Spleen (tissue), 11 donors: ENCODE measurements at regions not wholly inside any gene's neighbourhood (a gene's known extent, or its start where the extent isn't known, plus 50 kb on each side); places are given as distances from the start of the nearest gene placed in this dataset.

Source experiments
- DNase-seq: peaks from one replicate; pipeline ENCODE4 v3.0.0-alpha.2; 2020
- H3K27ac ChIP-seq, 8 donors: fragments of 200-600 bp; sonication (generic) in 7 of 8; 1 replicate in 4 of 8; 2 replicates in 4 of 8; pipeline versions ENCODE4 v1.5.0 to v1.8.0; 2016 to 2021; ENCODE audit warnings: inconsistent platforms in 4 of 8, mild to moderate bottlenecking in 4 of 8, moderate library complexity in 1 of 8
- H3K27me3 ChIP-seq, 7 donors: fragments of 200-600 bp; sonication (generic) in 6 of 7; replicated peaks in 1 of 7; 1 replicate in 4 of 7; 2 replicates in 3 of 7; pipeline versions ENCODE4 v1.5.0 to v1.8.0; 2016 to 2021; ENCODE audit warnings: inconsistent platforms in 3 of 7, mild to moderate bottlenecking in 1 of 7
- H3K36me3 ChIP-seq, 6 donors: fragments of 200-600 bp; sonication (generic) in 5 of 6; 1 replicate in 4 of 6; 2 replicates in 2 of 6; pipeline versions ENCODE4 v1.5.0 to v1.8.0; 2016 to 2021; ENCODE audit warnings: inconsistent platforms in 2 of 6
- H3K4me1 ChIP-seq, 6 donors: fragments of 200-600 bp; sonication (generic) in 5 of 6; 1 replicate in 3 of 6; 2 replicates in 3 of 6; pipeline versions ENCODE4 v1.5.0 to v1.8.0; 2016 to 2021; ENCODE audit warnings: inconsistent platforms in 3 of 6
- H3K4me3 ChIP-seq, 8 donors: fragments of 200-600 bp; sonication (generic) in 7 of 8; 1 replicate in 4 of 8; 2 replicates in 4 of 8; pipeline versions ENCODE4 v1.5.0 to v1.8.0; 2016 to 2021; ENCODE audit warnings: inconsistent platforms in 4 of 8, mild to moderate bottlenecking in 4 of 8, moderate library complexity in 2 of 8
- H3K9me3 ChIP-seq, 8 donors: fragments of 200-600 bp; sonication (generic) in 7 of 8; 1 replicate in 4 of 8; 2 replicates in 4 of 8; pipeline versions ENCODE4 v1.5.0 to v1.8.0; 2016 to 2021; ENCODE audit warnings: inconsistent platforms in 4 of 8
- CTCF ChIP-seq, 11 experiments: fragments of 200-600 bp in 7 of 11; fragments of 450-650 bp in 4 of 11; sonication (generic) in 4 of 11; IDR thresholded peaks in 8 of 11; conservative IDR thresholded peaks in 3 of 11; 1 replicate in 7 of 11; 2 replicates in 4 of 11; pipeline versions ENCODE4 v1.4.0 to v1.8.0; 2016 to 2021; ENCODE audit warnings: antibody characterized with exemption in 11 of 11, inconsistent platforms in 4 of 11, mild to moderate bottlenecking in 1 of 11
- POLR2A ChIP-seq, 3 donors: fragments of 450-650 bp; IDR thresholded peaks; one replicate each; pipeline ENCODE4 v1.5.1; 2017; ENCODE audit warnings: antibody characterized with exemption in 3 of 3, mild to moderate bottlenecking in 1 of 3
- POLR2AphosphoS5 ChIP-seq, 3 donors: sonication (generic); formaldehyde crosslinking; IDR thresholded peaks; one replicate each; pipeline ENCODE4 v1.5.1; 2017; ENCODE audit warnings: antibody characterized with exemption in 3 of 3
- WGBS, 5 donors: extraction: QIAGEN DNeasy Blood & Tissue Kit in 3 of 5; methylation state at CpG; one replicate each; pipeline versions ENCODE4 v1.1.5 to v1.1.7; 2013 to 2018; 5-methylcytosine and 5-hydroxymethylcytosine counted together
- intact Hi-C: fragments of 100-400 bp; cut with DNase I; formaldehyde crosslinking; loops from one replicate; pipeline ENCODE4 v1.15.0; 2023; ENCODE audit warnings: low total_unique reads
- donor health status: healthy with polysubstance abuse.
- donor health status: DM: no; HTN: no; CAD: no; lungs with moderate emphysema.
- donor health status: DM: no; HTN: no; CAD: no.
- donor health status: Bipolar disorder and iron deficiency.
- donor health status: healthy.
- donor health status: DM: no; HTN: no; CAD: no.
- donor health status: DM: yes; HTN: yes; CAD: no.

DNA sequence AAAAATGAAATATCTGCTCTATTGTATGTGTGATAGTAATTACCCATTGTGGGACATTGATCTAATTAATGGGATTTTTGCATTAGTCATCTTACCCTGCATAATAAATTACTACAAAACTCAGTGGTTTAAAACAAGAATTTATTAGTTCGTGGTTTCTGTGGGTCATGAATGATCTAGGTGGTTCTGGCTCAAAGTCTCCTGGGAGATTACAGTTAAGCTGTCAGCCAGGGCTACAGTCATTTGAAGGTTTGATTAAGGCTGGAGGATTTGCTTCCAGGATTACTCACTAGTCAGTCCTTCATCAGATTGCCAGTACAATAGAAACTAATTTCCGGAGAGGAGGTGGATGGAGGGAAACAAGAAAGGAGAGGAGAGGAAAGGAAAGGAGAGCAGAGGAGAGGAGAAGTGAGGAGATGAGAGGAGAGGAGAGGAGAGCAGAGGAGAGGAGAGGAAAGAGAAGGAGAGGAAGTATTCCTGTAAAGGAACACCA is 60.4 kb upstream of the TNFSF4 start:
- Histone ChIP-seq H3K4me3 (no peak overlapping the region), H3K27me3 (no peaks in the 10 kb centered on the region), H3K4me1 (no peaks in the 10 kb centered on the region), H3K9me3 (no peaks in the 10 kb centered on the region), H3K36me3 (no peaks in the 10 kb centered on the region), H3K27ac (no peak overlapping the region)
- DNase-seq: no peak
- 52 to 77% (median 69%) methylated on average over 2 of the region's 2 CpGs for WGBS, 5 donors
- intact Hi-C loops: no loop called here
- TF ChIP-seq CTCF (IDR thresholded peaks at IDR 0.05 in 8 of 11, conservative IDR thresholded peaks at IDR 0.05 in 3 of 11): no peak
- TF ChIP-seq POLR2A (IDR thresholded peaks at IDR 0.05): no peak
- TF ChIP-seq POLR2AphosphoS5 (IDR thresholded peaks at IDR 0.05): no peak

GRCh38 chr1:173268261-173268660 is 61.1 kb upstream of the TNFSF4 start:
- no peak overlapping the region for H3K4me3 ChIP-seq
- intact Hi-C loops: no loop called here
- 85 to 95% (median 89%) methylated on average over 1 of the region's 1 CpG for WGBS, 5 donors
- no peaks in the 10 kb centered on the region for H3K9me3 ChIP-seq
- H3K27me3 ChIP-seq: no peaks in the 10 kb centered on the region
- H3K4me1 ChIP-seq: no peaks in the 10 kb centered on the region
- no peak overlapping the region for H3K27ac ChIP-seq
- DNase-seq: no peak
- no peaks in the 10 kb centered on the region for H3K36me3 ChIP-seq
- TF ChIP-seq CTCF (IDR thresholded peaks at IDR 0.05 in 8 of 11, conservative IDR thresholded peaks at IDR 0.05 in 3 of 11): no peak
- TF ChIP-seq POLR2AphosphoS5 (IDR thresholded peaks at IDR 0.05): no peak
- no peak for TF ChIP-seq POLR2A (IDR thresholded peaks at IDR 0.05)

GRCh38 chr1:173268786-173269277 is 61.7 kb upstream of the TNFSF4 start:
- 76 to 89% (median 85%) methylated on average over 3 of the region's 3 CpGs for WGBS, 5 donors
- no peak overlapping the region for H3K4me3 ChIP-seq

More at GRCh38 chr1:173268786-173269277, 61.7 kb upstream of the TNFSF4 start:
- Histone ChIP-seq H3K27me3 (no peaks in the 10 kb centered on the region), H3K4me1 (no peaks in the 10 kb centered on the region), H3K27ac (no peak overlapping the region), H3K9me3 (no peaks in the 10 kb centered on the region), H3K36me3 (no peaks in the 10 kb centered on the region)
- TF ChIP-seq POLR2AphosphoS5 (IDR thresholded peaks at IDR 0.05): no peak
- no peak for TF ChIP-seq CTCF (IDR thresholded peaks at IDR 0.05 in 8 of 11, conservative IDR thresholded peaks at IDR 0.05 in 3 of 11)
- TF ChIP-seq POLR2A (IDR thresholded peaks at IDR 0.05): no peak
- no peak for DNase-seq
- intact Hi-C loops: no loop called here
